ENCODE measurements at regions not wholly inside any gene's neighbourhood (a gene's known extent, or its start where the extent isn't known, plus 50 kb on each side); places are given as distances from the start of the nearest gene placed in this dataset.

DNA sequence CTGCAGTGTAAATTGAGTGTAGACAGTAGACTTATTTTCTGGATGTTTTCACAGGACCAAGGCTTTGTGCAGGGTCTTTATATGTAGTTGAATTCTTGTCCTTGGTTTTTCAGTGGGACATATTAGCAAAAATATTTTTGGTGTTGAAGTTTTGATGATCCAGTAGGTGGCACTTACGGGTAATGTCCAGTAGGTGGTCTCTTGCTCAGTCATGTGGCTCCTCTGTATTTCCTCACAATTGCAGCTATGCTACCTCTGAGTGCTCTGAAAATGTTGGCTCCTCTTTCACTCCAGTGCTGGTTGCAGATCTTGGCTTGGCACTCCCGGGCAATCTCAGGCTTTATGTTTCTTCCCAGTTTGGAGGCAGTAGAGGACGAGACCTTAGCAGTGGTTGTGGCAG is 419.8 kb upstream of the AMOT start:
- TF ChIP-seq, protein P1, sequence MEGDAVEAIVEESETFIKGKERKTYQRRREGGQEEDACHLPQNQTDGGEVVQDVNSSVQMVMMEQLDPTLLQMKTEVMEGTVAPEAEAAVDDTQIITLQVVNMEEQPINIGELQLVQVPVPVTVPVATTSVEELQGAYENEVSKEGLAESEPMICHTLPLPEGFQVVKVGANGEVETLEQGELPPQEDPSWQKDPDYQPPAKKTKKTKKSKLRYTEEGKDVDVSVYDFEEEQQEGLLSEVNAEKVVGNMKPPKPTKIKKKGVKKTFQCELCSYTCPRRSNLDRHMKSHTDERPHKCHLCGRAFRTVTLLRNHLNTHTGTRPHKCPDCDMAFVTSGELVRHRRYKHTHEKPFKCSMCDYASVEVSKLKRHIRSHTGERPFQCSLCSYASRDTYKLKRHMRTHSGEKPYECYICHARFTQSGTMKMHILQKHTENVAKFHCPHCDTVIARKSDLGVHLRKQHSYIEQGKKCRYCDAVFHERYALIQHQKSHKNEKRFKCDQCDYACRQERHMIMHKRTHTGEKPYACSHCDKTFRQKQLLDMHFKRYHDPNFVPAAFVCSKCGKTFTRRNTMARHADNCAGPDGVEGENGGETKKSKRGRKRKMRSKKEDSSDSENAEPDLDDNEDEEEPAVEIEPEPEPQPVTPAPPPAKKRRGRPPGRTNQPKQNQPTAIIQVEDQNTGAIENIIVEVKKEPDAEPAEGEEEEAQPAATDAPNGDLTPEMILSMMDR (IDR thresholded peaks at IDR 0.05) = no peak
- no peak for TF ChIP-seq POLR2A (IDR thresholded peaks at IDR 0.05)

Data from esophagus squamous epithelium (tissue), 4 donors.